ENCODE measurements at regions not wholly inside any gene's neighbourhood (a gene's known extent, or its start where the extent isn't known, plus 50 kb on each side); places are given as distances from the start of the nearest gene placed in this dataset.

GRCh38 chr3:30343861-30344260 lies 262.5 kb upstream of the TGFBR2 start:
- TF ChIP-seq POLR2A (IDR thresholded peaks at IDR 0.05; ENCODE audit: low read length): no peak
- no peak for TF ChIP-seq GATA1 (IDR thresholded peaks at IDR 0.05; ENCODE audit: low read depth, low read length)
- DNase-seq: no peak

- no peak for DNase-seq
Measured at GRCh38 chr3:30344288-30344687, 262.1 kb upstream of the TGFBR2 start.

GRCh38 chr3:30346933-30347320 lies 259.5 kb upstream of the TGFBR2 start:
- no peak for DNase-seq
- TF ChIP-seq GATA1 (IDR thresholded peaks at IDR 0.05; ENCODE audit: low read depth, low read length): no peak
- no peak for TF ChIP-seq POLR2A (IDR thresholded peaks at IDR 0.05; ENCODE audit: low read length)

More at GRCh38 chr3:30344288-30344687, 262.1 kb upstream of the TGFBR2 start:
- TF ChIP-seq POLR2A (IDR thresholded peaks at IDR 0.05; ENCODE audit: low read length): no peak
- TF ChIP-seq GATA1 (IDR thresholded peaks at IDR 0.05; ENCODE audit: low read depth, low read length): no peak

GRCh38 chr3:30347679-30348216 lies 258.7 kb upstream of the TGFBR2 start:
- TF ChIP-seq GATA1 (IDR thresholded peaks at IDR 0.05; ENCODE audit: low read depth, low read length): no peak
- no peak for TF ChIP-seq POLR2A (IDR thresholded peaks at IDR 0.05; ENCODE audit: low read length)
- no peak for DNase-seq

- TF ChIP-seq POLR2A (IDR thresholded peaks at IDR 0.05; ENCODE audit: low read length) (no peak), GATA1 (IDR thresholded peaks at IDR 0.05; ENCODE audit: low read depth, low read length) (no peak)
- DNase-seq: no peak
Measured at GRCh38 chr3:30349507-30349906, 256.9 kb upstream of the TGFBR2 start.

GRCh38 chr3:30350011-30350410 lies 256.4 kb upstream of the TGFBR2 start:
- TF ChIP-seq POLR2A (IDR thresholded peaks at IDR 0.05; ENCODE audit: low read length) (no peak), GATA1 (IDR thresholded peaks at IDR 0.05; ENCODE audit: low read depth, low read length) (no peak)
- no peak for DNase-seq

- no peak for DNase-seq
- no peak for TF ChIP-seq POLR2A (IDR thresholded peaks at IDR 0.05; ENCODE audit: low read length)
- TF ChIP-seq GATA1 (IDR thresholded peaks at IDR 0.05; ENCODE audit: low read depth, low read length): no peak
Measured at GRCh38 chr3:30350901-30351300, 255.5 kb upstream of the TGFBR2 start.

- TF ChIP-seq POLR2A (IDR thresholded peaks at IDR 0.05; ENCODE audit: low read length) (no peak), GATA1 (IDR thresholded peaks at IDR 0.05; ENCODE audit: low read depth, low read length) (no peak)
- no peak for DNase-seq
Measured at GRCh38 chr3:30352410-30353318, 253.7 kb upstream of the TGFBR2 start.

- TF ChIP-seq GATA1 (IDR thresholded peaks at IDR 0.05; ENCODE audit: low read depth, low read length) (no peak), POLR2A (IDR thresholded peaks at IDR 0.05; ENCODE audit: low read length) (no peak)
- no peak for DNase-seq
Measured at GRCh38 chr3:30353711-30354467, 252.5 kb upstream of the TGFBR2 start.

GRCh38 chr3:30354513-30354912 lies 251.9 kb upstream of the TGFBR2 start:
- TF ChIP-seq GATA1 (IDR thresholded peaks at IDR 0.05; ENCODE audit: low read depth, low read length): no peak
- no peak for TF ChIP-seq POLR2A (IDR thresholded peaks at IDR 0.05; ENCODE audit: low read length)

GRCh38 chr3:30354972-30355371 lies 251.4 kb upstream of the TGFBR2 start:
- TF ChIP-seq GATA1 (IDR thresholded peaks at IDR 0.05; ENCODE audit: low read depth, low read length): no peak
- DNase-seq: no peak

More at GRCh38 chr3:30354513-30354912, 251.9 kb upstream of the TGFBR2 start:
- DNase-seq: no peak

- no peak for DNase-seq
- TF ChIP-seq POLR2A (IDR thresholded peaks at IDR 0.05; ENCODE audit: low read length) (no peak), GATA1 (IDR thresholded peaks at IDR 0.05; ENCODE audit: low read depth, low read length) (no peak)
Measured at GRCh38 chr3:30355622-30356021, 250.8 kb upstream of the TGFBR2 start.

- DNase-seq: no peak
Measured at GRCh38 chr3:30356866-30357753, 249.3 kb upstream of the TGFBR2 start.

More at GRCh38 chr3:30356866-30357753, 249.3 kb upstream of the TGFBR2 start:
- TF ChIP-seq GATA1 (IDR thresholded peaks at IDR 0.05; ENCODE audit: low read depth, low read length) (no peak), POLR2A (IDR thresholded peaks at IDR 0.05; ENCODE audit: low read length) (no peak)
